Vagina (tissue), 2 donors: ENCODE measurements at regions not wholly inside any gene's neighbourhood (a gene's known extent, or its start where the extent isn't known, plus 50 kb on each side); places are given as distances from the start of the nearest gene placed in this dataset.

Experiments used
- POLR2A ChIP-seq, 2 donors: fragments of 450-650 bp; IDR thresholded peaks; one replicate each; pipeline ENCODE4 v1.6.1; 2017; ENCODE audit warnings: antibody characterized with exemption in 2 of 2, mild to moderate bottlenecking in 2 of 2, moderate library complexity in 2 of 2
- TF ChIP-seq, protein P1 (sequence below), 3 experiments: fragments of 450-650 bp in 2 of 3; fragments of 200-600 bp in 1 of 3; sonication (generic) in 1 of 3; IDR thresholded peaks; one replicate each; pipeline ENCODE4 v1.5.1; 2017 to 2019; ENCODE audit warnings: antibody characterized with exemption in 3 of 3, mild to moderate bottlenecking in 2 of 3, moderate library complexity in 2 of 3

DNA sequence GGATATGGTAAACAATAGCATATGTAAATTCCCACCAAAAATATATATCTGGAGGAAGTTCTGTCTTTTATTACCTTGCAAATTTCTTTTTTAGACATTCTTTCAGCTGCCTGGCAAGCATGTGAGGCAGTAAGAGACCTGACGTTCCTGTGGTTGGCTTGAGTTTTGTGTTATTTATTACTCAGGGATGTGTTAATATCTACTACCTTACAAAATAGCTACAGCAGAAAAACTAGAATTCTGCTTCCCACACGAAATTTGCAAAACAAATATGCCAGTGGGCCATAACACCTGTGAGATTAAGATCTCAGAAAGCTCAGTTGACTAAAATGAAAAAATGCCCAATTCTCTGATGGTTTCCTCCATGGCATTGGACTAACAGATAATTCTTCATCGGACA, 274.2 kb downstream of the TMEM167A start:
- TF ChIP-seq, protein P1, sequence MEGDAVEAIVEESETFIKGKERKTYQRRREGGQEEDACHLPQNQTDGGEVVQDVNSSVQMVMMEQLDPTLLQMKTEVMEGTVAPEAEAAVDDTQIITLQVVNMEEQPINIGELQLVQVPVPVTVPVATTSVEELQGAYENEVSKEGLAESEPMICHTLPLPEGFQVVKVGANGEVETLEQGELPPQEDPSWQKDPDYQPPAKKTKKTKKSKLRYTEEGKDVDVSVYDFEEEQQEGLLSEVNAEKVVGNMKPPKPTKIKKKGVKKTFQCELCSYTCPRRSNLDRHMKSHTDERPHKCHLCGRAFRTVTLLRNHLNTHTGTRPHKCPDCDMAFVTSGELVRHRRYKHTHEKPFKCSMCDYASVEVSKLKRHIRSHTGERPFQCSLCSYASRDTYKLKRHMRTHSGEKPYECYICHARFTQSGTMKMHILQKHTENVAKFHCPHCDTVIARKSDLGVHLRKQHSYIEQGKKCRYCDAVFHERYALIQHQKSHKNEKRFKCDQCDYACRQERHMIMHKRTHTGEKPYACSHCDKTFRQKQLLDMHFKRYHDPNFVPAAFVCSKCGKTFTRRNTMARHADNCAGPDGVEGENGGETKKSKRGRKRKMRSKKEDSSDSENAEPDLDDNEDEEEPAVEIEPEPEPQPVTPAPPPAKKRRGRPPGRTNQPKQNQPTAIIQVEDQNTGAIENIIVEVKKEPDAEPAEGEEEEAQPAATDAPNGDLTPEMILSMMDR (IDR thresholded peaks at IDR 0.05): no peak
- TF ChIP-seq POLR2A (IDR thresholded peaks at IDR 0.05): no peak
